A673 (cell line): ENCODE measurements at regions not wholly inside any gene's neighbourhood (a gene's known extent, or its start where the extent isn't known, plus 50 kb on each side); places are given as distances from the start of the nearest gene placed in this dataset.

Source experiments
- BruUV-seq: library from RNA; stranded (reverse); fragments of 400-500 nt; replicated peaks from 2 replicates; lab custom pipeline; 2021; lab: Mats Ljungman, UMichigan
- CTCF ChIA-PET: fragments of 300-600 bp; sonication (Branson Sonifier 250); formaldehyde crosslinking; loops from one replicate; lab custom pipeline; 2022; ENCODE audit warnings: antibody characterized with exemption; lab: Charles Lee
- POLR2A ChIA-PET: fragments of 300-600 bp; sonication (Branson Sonifier 250); formaldehyde crosslinking; loops from one replicate; lab custom pipeline; 2022; ENCODE audit warnings: antibody characterized with exemption; ENCODE audit not compliant: low non-redundant PET; lab: Charles Lee
- DNase-seq: peaks from one replicate; pipeline ENCODE4 v3.0.0-alpha.2; 2015; ENCODE audit warnings: low spot score
- H3K27ac ChIP-seq: fragments of 200-600 bp; sonication (generic); 2 replicates; pipeline ENCODE4 v1.5.1; 2016; ENCODE audit warnings: mixed run types, low read depth, mild to moderate bottlenecking, mixed read lengths, antibody characterized with exemption, low read length; ENCODE audit not compliant: poor library complexity, severe bottlenecking
- H3K27me3 ChIP-seq: fragments of 200-600 bp; sonication (generic); replicated peaks from 2 replicates; pipeline ENCODE4 v1.6.1; 2017; ENCODE audit warnings: mixed run types, low read depth, mild to moderate bottlenecking, mixed read lengths, antibody characterized with exemption, low read length; ENCODE audit not compliant: insufficient read depth, poor library complexity
- H3K36me3 ChIP-seq: fragments of 200-600 bp; sonication (generic); 2 replicates; pipeline ENCODE4 v1.6.1; 2016; ENCODE audit warnings: mixed run types, mild to moderate bottlenecking, mixed read lengths, antibody characterized with exemption, low read length; ENCODE audit not compliant: insufficient read depth, poor library complexity, severe bottlenecking
- H3K4me1 ChIP-seq: fragments of 200-600 bp; sonication (generic); 2 replicates; pipeline ENCODE4 v1.6.1; 2017; ENCODE audit warnings: mixed run types, mild to moderate bottlenecking, mixed read lengths, antibody characterized with exemption, low read length; ENCODE audit not compliant: insufficient read depth, poor library complexity, severe bottlenecking
- H3K4me3 ChIP-seq: fragments of 200-600 bp; sonication (generic); 2 replicates; pipeline ENCODE4 v1.5.1; 2016; ENCODE audit warnings: low read depth, mixed run types, mild to moderate bottlenecking, mixed read lengths, low read length; ENCODE audit not compliant: poor library complexity, severe bottlenecking
- H3K9me3 ChIP-seq: fragments of 200-600 bp; sonication (generic); 2 replicates; pipeline ENCODE4 v1.6.1; 2016; ENCODE audit warnings: mixed run types, low read depth, mild to moderate bottlenecking, mixed read lengths, antibody characterized with exemption, low read length; ENCODE audit not compliant: poor library complexity, severe bottlenecking
- EZH2 ChIP-seq: fragments of 200-600 bp; sonication (generic); IDR thresholded peaks from 2 replicates; pipeline ENCODE4 v1.6.1; 2017; ENCODE audit warnings: borderline replicate concordance, low read depth, mild to moderate bottlenecking, mixed read lengths, antibody characterized with exemption, low read length; ENCODE audit not compliant: poor library complexity, severe bottlenecking
- intact Hi-C: fragments of 100-400 bp; cut with micrococcal nuclease; formaldehyde crosslinking; loops from one replicate; pipeline ENCODE4 v1.10.0; 2022; ENCODE audit not compliant: unreplicated experiment
- TF ChIP-seq, protein P1 (sequence below): fragments of 300-800, 200-600 bp; sonication (generic); conservative IDR thresholded peaks from 2 replicates; pipeline ENCODE4 v1.5.1; 2017; ENCODE audit warnings: low read depth, mild to moderate bottlenecking, antibody characterized with exemption, low read length, moderate library complexity, mixed read lengths

- H3K36me3 ChIP-seq, result no peaks in the 10 kb centered on the region
- intact Hi-C loops, result no loop called here
- POLR2A ChIA-PET, result no interaction called here
Observed at GRCh38 chr9:73871636-73872035, 625.5 kb upstream of the RORB start.

GRCh38 chr9:73872701-73873100, 624.4 kb upstream of the RORB start:
- Histone ChIP-seq H3K4me1 (no peaks in the 10 kb centered on the region), H3K4me3 (no peak overlapping the region), H3K36me3 (no peaks in the 10 kb centered on the region), H3K27me3 (no peaks in the 10 kb centered on the region), H3K9me3 (no peaks in the 10 kb centered on the region), H3K27ac (no peak overlapping the region)
- intact Hi-C loops, result no loop called here
- no TSS peak for BruUV-seq
- TF ChIP-seq, protein P1, sequence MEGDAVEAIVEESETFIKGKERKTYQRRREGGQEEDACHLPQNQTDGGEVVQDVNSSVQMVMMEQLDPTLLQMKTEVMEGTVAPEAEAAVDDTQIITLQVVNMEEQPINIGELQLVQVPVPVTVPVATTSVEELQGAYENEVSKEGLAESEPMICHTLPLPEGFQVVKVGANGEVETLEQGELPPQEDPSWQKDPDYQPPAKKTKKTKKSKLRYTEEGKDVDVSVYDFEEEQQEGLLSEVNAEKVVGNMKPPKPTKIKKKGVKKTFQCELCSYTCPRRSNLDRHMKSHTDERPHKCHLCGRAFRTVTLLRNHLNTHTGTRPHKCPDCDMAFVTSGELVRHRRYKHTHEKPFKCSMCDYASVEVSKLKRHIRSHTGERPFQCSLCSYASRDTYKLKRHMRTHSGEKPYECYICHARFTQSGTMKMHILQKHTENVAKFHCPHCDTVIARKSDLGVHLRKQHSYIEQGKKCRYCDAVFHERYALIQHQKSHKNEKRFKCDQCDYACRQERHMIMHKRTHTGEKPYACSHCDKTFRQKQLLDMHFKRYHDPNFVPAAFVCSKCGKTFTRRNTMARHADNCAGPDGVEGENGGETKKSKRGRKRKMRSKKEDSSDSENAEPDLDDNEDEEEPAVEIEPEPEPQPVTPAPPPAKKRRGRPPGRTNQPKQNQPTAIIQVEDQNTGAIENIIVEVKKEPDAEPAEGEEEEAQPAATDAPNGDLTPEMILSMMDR, result no peak
- no peak for TF ChIP-seq EZH2
- DNase-seq, result peak; percentile 2
- POLR2A ChIA-PET, result no interaction called here
- CTCF ChIA-PET, result no interaction called here

More at GRCh38 chr9:73871636-73872035, 625.5 kb upstream of the RORB start:
- Histone ChIP-seq H3K4me3 (no peak overlapping the region), H3K27me3 (no peaks in the 10 kb centered on the region), H3K9me3 (no peaks in the 10 kb centered on the region), H3K4me1 (no peaks in the 10 kb centered on the region), H3K27ac (no peak overlapping the region)
- DNase-seq, result no peak
- no TSS peak for BruUV-seq
- TF ChIP-seq, protein P1, result no peak
- no peak for TF ChIP-seq EZH2
- CTCF ChIA-PET, result no interaction called here

- BruUV-seq, result no TSS peak
- TF ChIP-seq, protein P1, result no peak
- TF ChIP-seq EZH2, result no peak
- no peak for DNase-seq
- H3K27ac ChIP-seq, result no peak overlapping the region
- H3K27me3 ChIP-seq, result no peaks in the 10 kb centered on the region
- no peaks in the 10 kb centered on the region for H3K36me3 ChIP-seq
- intact Hi-C loops, result no loop called here
- ChIA-PET POLR2A (no interaction called here), CTCF (no interaction called here)
- H3K9me3 ChIP-seq, result no peaks in the 10 kb centered on the region
- H3K4me1 ChIP-seq, result no peaks in the 10 kb centered on the region
- H3K4me3 ChIP-seq, result no peak overlapping the region
Observed at GRCh38 chr9:73880101-73880500, 617.0 kb upstream of the RORB start.
